Stimulated activated naive CD4-positive, alpha-beta T cell (primary cell): ENCODE measurements at regions not wholly inside any gene's neighbourhood (a gene's known extent, or its start where the extent isn't known, plus 50 kb on each side); places are given as distances from the start of the nearest gene placed in this dataset.

Source experiments
- DNase-seq, 6 experiments: peaks; one replicate each; lab custom pipeline; 2025; lab: John Stamatoyannopoulos, UW

DNA sequence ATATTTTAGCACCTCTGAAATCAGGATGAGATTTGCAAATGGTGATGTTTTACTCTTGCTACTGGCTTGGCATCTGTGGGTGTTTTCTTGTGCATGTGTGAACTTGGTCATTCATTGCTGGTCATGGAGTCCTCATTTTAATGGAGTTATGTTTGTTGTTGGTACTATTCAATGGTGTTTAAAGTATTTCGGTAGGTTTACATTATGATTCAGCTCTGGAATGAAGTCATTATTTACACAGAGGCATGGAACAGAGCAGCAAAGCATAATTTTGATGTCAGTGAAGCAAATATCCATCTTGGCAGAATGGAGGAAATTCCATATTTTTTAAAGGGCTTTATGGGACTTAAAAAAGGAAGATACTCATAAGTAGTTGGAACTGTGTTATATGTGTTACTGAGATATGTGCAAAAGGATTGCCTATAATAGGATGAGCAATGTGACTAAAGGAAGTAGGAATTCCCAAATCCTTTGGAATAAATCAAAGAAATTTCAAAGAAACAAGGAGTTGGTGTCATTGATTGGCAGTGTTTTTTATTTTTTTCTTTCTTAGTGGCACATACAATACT lies 147.4 kb downstream of the ACTBL2 start:
- DNase-seq, result no peak

DNA sequence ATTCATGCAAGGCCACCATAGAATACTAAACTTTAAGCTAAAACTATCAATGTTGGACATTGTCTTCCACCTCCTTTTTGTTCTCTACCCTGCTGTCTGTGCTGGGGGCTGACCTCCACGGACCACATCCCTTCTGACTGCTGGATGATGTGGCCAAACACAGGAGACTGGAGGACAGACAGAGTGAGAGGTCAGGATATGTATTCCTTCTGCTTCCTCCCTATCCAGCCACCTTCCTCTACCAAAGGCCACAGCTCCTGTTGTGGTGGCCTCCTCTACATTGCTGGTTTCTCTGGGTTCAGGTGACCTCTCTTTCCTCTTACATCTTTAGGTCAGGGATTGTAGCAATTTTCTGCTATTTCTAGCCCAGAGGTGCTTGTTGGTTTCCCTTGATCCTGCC lies 148.1 kb downstream of the ACTBL2 start:
- no peak for DNase-seq

DNA sequence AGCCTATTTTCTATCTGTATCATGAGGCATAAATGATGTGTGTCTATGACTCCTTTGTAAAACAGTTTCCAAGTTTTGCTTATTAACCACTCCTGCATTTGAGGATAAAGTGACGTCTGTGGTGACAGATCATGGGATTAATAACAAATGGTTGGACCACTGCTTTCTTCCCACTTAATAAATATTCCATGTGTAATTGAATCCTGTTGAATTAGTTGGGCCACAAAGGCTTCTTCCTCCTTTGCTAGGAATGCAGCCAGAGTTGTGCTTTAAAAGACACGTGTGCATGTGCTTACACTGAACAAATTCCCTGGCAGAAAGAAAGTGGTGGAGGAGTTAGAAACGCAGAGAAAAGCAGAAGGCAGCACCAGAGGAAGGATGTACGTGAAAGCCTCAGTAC lies 150.2 kb downstream of the ACTBL2 start:
- no peak for DNase-seq

DNA sequence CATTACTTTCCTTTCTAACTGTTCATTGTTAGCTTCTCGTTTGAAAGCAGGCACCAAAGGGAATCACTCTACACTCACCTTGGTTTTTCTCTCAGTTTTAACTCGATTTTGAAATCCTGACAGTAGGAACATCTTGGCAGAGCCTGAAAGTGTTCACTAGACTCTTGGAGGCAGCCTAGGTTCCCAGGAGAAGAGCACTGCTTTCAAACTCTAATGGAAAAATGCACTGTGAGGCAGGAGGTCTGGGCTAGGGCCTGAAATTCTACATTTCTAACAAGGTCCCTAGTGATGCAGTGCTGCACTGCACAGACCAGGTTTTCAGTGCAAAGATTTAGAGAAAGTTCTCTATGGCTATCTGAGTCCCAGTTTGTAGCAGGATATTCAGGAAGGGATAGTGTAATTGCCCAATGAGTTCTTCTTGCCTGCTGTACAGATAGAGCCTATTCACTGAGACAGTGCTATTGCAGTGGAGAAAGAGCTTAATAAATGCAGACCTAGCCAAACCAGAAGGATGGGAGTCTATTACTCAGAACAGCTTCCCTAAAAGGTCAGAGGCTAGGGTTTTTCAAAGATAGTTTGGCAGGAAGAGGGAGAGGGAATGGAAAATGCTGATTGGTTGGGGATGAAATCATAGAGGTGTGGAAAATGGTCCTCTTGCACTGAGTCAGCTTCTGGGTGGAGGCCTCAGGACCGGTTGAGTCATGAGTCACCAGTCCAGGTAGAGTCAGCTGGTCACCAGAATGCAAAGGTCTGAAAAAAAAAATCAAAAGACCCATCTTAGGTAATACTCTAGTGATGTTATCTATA lies 153.9 kb downstream of the GPBP1 start:
- DNase-seq, result no peak

DNA sequence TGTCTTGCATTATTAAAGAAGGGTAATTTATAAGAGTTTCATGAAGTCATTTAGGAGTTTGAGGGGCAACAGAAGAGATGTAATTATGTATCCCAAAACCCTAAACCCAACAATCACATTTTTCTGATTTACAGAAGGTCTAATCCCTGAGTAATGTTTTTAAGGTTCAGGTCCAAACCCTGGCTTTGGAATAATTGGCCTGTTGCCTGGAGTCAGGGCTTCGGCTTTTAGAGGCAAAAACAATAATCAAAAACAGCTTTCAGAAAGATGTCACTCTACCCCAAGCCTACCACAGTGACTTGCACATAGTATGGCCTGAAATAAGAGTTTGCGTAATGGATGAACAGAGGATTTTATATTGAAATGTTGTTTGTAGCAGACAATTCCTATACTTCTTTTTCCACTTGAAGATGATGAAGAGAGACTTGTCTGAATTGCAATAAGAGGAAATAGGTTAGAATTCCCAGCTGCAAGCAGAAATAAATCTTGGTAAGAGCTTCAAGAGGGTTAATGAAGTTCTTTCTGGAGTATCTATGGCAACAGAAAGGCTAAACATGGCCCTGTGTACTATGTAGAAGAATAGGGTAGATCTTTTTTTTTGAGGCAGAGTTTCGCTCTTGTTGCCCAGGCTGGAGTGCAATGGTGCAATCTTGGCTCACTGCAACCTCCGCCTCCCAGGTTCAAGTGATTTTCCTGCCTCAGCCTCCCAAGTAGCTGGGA lies 152.0 kb downstream of the GPBP1 start:
- no peak for DNase-seq

DNA sequence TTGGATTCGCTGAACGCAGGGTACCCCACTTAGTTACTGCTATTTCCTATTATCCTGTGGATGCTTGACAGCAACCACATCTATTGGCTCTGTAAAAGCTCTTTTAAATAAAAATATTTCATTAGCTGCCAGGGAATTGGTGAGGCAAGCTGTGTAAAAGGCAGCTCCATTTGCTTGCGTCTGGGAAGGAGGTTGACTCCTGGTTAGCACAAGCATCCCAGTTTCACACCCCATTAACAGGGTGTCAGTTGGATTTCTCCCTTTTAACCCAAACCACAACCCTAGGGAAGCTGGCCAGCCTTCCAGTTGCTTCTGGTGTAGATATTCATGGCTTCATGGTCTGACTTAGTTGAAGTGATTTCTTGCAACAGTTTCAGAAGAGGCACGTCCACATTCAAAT lies 151.0 kb downstream of the GPBP1 start:
- DNase-seq, result no peak

DNA sequence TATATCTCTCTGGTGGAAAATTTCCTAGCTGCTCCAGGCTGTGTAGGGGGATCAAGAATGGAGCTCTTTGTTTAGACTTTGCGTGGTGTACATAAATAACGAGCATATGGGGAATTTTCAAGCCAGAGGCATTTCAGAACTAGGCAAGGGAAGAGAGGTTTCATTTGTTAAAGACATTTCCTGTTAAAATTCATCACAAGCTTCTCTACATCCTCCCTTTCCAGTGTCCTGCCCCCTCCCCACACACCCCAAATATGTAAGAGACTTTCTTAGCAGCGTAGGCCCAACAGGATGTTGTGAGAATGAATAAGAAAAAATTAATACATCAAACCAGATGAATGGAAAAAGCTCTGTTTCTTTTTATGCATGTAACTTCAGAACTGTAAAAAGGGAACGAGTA lies 150.3 kb downstream of the GPBP1 start:
- DNase-seq, result peak in 3 of 6 experiments; percentile 8 to 32 (median 31)

DNA sequence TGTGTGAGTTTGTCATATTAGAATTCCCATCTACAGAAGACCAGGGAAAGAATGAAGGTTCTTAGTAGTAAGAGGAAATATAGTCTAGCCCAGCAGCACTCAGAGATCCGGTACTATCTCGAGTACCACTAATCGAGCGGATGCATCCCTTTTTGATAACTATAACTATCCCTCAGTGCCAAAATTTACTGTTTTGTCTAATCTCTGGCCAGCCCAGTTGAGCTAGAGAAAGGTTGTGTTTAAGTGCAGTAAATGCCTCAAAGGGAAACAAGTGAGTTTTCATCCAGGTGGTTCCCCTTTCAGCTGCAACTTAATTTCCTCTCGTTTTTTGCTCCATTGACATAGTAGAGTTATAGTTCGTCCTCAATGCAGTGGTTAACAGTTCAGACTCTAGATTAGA lies 146.7 kb downstream of the GPBP1 start:
- DNase-seq, result no peak

DNA sequence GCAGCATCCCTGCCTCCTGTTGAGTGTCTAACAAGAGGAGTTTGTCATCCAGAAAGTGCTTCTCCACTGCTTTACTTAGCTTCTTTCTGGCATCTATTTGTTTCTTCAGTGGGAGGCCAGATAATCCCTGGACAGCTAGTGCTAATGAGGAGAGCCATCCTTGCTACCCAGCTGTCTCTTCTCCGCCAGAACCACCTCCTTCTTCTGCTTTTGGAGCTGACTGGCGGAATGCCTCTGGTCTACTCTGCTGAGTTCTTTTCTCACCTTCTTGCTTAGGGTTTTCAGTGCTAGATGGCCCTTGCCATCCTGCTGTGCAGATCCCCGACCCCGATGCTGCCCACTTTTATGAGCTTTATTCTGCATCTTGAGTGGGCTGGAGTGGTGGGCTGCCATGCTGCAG lies 145.8 kb downstream of the GPBP1 start:
- DNase-seq, result no peak

DNA sequence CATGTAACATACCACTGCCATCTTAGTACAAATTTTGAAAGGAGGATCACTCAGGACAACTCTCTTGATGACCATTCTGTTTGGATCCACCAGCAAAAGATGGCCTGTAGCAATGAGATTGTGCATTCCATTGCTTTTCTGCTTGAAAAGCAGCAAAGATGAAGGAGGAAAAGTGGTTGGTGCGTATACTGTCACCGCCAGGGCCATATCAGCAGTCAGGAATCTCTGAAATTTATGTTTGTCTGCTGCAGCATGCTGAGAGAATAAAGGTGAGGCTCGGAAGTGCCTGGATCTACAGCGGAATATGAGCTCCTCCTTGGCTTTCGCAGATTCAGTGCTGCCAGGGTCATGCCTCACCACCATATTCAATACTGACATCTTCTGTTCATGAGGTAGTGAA lies 144.4 kb downstream of the GPBP1 start:
- no peak for DNase-seq

DNA sequence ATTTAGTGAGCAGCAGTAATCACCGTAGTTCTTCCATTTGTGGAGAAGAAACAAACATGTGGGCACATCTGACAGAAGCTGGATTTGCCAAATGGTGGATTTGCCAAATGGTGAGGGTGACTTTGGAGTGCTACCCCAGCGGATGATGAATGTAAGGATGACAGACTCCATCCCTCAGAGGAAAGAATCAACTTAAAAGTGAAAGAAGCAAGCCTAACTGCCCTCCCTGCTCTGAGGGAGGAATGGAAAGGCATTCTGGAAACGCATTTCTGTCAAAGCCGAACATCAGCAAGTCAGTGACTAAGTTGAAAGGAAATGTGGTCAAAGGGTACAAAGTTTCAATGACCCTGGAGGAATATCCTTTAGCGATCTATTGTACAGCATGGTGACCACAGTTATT lies 143.5 kb downstream of the GPBP1 start:
- DNase-seq, result no peak

DNA sequence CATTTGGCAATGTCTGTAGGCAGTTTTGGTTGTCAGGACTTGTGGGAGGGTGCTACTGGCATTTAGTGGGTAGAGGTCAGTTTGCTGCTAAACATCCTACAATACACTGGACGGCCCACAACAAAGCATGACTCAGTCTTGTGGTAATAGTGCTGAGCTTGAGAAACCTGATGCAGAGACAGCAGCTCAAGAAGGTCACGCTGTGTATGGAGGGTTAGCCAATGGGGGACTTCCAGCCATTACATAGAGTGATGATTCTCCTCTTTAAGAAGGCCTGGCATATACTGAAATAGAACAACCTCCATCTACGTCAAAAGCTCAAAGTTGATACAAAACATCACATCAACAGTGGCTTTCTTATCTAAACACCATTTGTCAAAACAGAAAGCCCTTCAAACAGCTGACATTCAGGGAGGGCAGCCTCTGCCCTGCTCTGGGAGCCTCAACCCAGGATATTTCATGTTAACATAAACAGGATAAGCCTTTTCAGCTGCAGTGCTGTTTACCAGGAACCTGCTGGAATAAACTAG lies 143.0 kb downstream of the GPBP1 start:
- DNase-seq, result no peak

DNA sequence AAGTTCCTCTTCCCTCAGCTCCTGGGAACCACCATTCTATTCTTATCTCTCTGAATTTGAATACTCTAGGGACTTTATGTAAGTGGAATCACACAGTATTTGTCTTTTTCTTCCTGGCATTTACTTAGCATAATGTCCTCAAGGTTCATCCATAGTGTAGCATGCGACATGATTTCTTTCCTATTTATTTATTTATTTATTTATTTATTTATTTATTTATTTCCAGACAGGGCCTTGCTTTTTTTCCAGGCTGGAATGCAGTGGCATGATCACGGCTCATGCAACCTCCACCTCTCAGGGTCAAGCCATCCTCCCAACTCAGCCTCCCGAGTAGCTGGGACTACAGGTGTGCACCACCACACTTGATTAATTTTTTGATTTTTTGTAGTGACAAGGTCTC lies 142.1 kb downstream of the GPBP1 start:
- DNase-seq, result no peak
